Fibroblast of lung (primary cell): ENCODE measurements at regions not wholly inside any gene's neighbourhood (a gene's known extent, or its start where the extent isn't known, plus 50 kb on each side); places are given as distances from the start of the nearest gene placed in this dataset.

Experiments
- DNase-seq, 2 donors: peaks; one replicate each; pipeline versions ENCODE4 v3.0.0 to v3.0.0-alpha.2; 2010; ENCODE audit warnings: low read depth in 2 of 2
- H2AFZ ChIP-seq: 2 replicates; pipeline ENCODE4 v1.5.1; 2012; ENCODE audit warnings: low read length, control low read depth, inconsistent platforms
- H3K27ac ChIP-seq: 2 replicates; pipeline ENCODE4 v1.5.1; 2011; ENCODE audit warnings: low read length, control low read depth; ENCODE audit not compliant: insufficient read depth
- H3K27me3 ChIP-seq: 2 replicates; pipeline ENCODE4 v1.5.1; 2011; ENCODE audit warnings: mild to moderate bottlenecking, low read length; ENCODE audit not compliant: control insufficient read depth, insufficient read depth
- H3K36me3 ChIP-seq: 2 replicates; pipeline ENCODE4 v1.5.1; 2011; ENCODE audit warnings: low read length; ENCODE audit not compliant: control insufficient read depth, insufficient read depth
- H3K4me1 ChIP-seq: 2 replicates; pipeline ENCODE4 v1.5.1; 2011; ENCODE audit warnings: low read length; ENCODE audit not compliant: control insufficient read depth, insufficient read depth; ENCODE audit errors: extremely low read depth
- H3K4me2 ChIP-seq: 2 replicates; pipeline ENCODE4 v1.5.1; 2011; ENCODE audit warnings: low read length, control low read depth; ENCODE audit not compliant: insufficient read depth; ENCODE audit errors: extremely low read depth
- H3K4me3 ChIP-seq, 4 experiments: fragments of 200-600 bp in 1 of 4; sonication (generic) in 1 of 4; replicated peaks in 1 of 4; 2 replicates each; pipeline ENCODE4 v1.5.1; 2011 to 2016; ENCODE audit warnings: low read length in 4 of 4, low read depth in 3 of 4, mild to moderate bottlenecking in 3 of 4, control low read depth in 2 of 4, inconsistent platforms in 1 of 4, mixed read lengths in 1 of 4; ENCODE audit not compliant: insufficient read depth in 1 of 4; ENCODE audit errors: control extremely low read depth in 1 of 4
- H3K79me2 ChIP-seq: 2 replicates; pipeline ENCODE4 v1.5.1; 2012; ENCODE audit warnings: mild to moderate bottlenecking, low read length, inconsistent platforms; ENCODE audit not compliant: control insufficient read depth, insufficient read depth
- H3K9ac ChIP-seq: 2 replicates; pipeline ENCODE4 v1.5.1; 2011; ENCODE audit warnings: mild to moderate bottlenecking, low read length, control low read depth; ENCODE audit not compliant: insufficient read depth
- H3K9me3 ChIP-seq: 2 replicates; pipeline ENCODE4 v1.5.1; 2012; ENCODE audit warnings: low read depth, low read length; ENCODE audit not compliant: control insufficient read depth, insufficient read depth
- H4K20me1 ChIP-seq: 2 replicates; pipeline ENCODE4 v1.5.1; 2011; ENCODE audit warnings: low read length; ENCODE audit not compliant: control insufficient read depth, insufficient read depth; ENCODE audit errors: extremely low read depth
- EZH2 ChIP-seq: IDR thresholded peaks from 2 replicates; pipeline ENCODE4 v1.5.1; 2012; ENCODE audit warnings: low read length, control low read depth, mild to moderate bottlenecking; ENCODE audit errors: missing control alignments
- TF ChIP-seq, protein P1 (sequence below), 2 donors: IDR thresholded peaks in 1 of 2; conservative IDR thresholded peaks in 1 of 2; 1 replicate in 1 of 2; 2 replicates in 1 of 2; pipeline ENCODE4 v1.5.1; 2011 to 2012; ENCODE audit warnings: low read length in 2 of 2, control low read depth in 1 of 2, inconsistent platforms in 1 of 2, low read depth in 1 of 2, mild to moderate bottlenecking in 1 of 2

DNA sequence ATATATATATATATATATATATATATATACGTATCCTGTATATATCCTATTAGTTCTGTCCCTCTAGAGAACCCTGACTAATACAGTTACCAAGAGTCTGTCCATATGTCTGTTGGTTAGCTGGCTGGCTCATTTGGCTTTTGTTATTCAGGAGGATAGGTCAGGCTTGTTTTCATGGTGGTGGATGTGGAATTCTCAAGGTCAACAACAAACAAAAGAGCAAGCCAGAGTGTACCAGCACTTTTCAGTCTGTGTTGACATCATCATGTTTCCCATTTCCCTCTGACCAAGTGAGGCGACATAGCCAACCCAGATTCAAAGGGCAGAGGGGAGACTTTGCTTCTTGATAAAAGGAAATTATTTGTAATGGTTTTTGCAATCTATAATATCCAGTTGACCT is 88.5 kb upstream of the PTCHD4 start:
- Histone ChIP-seq H3K79me2 (no peaks in the 10 kb centered on the region), H3K4me3 (no peak overlapping the region), H2AFZ (no peak overlapping the region), H3K9me3 (no peaks in the 10 kb centered on the region), H4K20me1 (no peaks in the 10 kb centered on the region), H3K9ac (no peak overlapping the region), H3K4me1 (no peaks in the 10 kb centered on the region), H3K4me2 (no peak overlapping the region), H3K36me3 (no peaks in the 10 kb centered on the region), H3K27me3 (no peaks in the 10 kb centered on the region), H3K27ac (no peak overlapping the region)
- no peak for DNase-seq
- TF ChIP-seq EZH2: no peak
- TF ChIP-seq, protein P1, sequence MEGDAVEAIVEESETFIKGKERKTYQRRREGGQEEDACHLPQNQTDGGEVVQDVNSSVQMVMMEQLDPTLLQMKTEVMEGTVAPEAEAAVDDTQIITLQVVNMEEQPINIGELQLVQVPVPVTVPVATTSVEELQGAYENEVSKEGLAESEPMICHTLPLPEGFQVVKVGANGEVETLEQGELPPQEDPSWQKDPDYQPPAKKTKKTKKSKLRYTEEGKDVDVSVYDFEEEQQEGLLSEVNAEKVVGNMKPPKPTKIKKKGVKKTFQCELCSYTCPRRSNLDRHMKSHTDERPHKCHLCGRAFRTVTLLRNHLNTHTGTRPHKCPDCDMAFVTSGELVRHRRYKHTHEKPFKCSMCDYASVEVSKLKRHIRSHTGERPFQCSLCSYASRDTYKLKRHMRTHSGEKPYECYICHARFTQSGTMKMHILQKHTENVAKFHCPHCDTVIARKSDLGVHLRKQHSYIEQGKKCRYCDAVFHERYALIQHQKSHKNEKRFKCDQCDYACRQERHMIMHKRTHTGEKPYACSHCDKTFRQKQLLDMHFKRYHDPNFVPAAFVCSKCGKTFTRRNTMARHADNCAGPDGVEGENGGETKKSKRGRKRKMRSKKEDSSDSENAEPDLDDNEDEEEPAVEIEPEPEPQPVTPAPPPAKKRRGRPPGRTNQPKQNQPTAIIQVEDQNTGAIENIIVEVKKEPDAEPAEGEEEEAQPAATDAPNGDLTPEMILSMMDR (conservative IDR thresholded peaks at IDR 0.05 in 1 of 2, IDR thresholded peaks at IDR 0.05 in 1 of 2; ENCODE audit: low read depth in 1 of 2, low read length in 2 of 2): no peak

DNA sequence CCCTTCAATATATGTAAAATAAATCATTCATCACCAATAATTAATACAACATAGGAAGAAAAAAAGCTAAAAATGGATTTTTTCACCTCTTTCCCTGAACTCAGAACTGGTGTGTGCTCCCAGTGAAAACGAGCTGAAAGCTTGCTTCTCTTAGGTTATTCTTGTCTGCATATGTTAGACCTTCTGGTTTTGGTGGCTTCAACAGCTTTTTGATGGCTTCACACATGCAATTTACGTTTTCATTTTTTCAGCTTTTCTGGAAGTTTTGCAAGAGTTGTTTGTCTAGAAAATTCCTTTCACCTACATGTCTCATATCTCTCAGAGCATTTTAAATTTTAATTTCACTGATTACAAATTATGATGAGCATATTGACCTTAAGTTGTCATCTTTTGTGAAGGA is 86.9 kb upstream of the PTCHD4 start:
- TF ChIP-seq EZH2: no peak
- TF ChIP-seq, protein P1 (conservative IDR thresholded peaks at IDR 0.05 in 1 of 2, IDR thresholded peaks at IDR 0.05 in 1 of 2; ENCODE audit: low read depth in 1 of 2, low read length in 2 of 2): no peak
- H3K27ac ChIP-seq: no peak overlapping the region
- H3K4me1 ChIP-seq: no peaks in the 10 kb centered on the region
- H3K27me3 ChIP-seq: no peaks in the 10 kb centered on the region
- H3K4me3 ChIP-seq: no peak overlapping the region
- H3K36me3 ChIP-seq: no peaks in the 10 kb centered on the region
- H2AFZ ChIP-seq: no peak overlapping the region
- no peak overlapping the region for H3K4me2 ChIP-seq
- H3K79me2 ChIP-seq: no peaks in the 10 kb centered on the region
- H3K9me3 ChIP-seq: no peaks in the 10 kb centered on the region
- H3K9ac ChIP-seq: no peak overlapping the region
- H4K20me1 ChIP-seq: no peaks in the 10 kb centered on the region
- no peak for DNase-seq

GRCh38 chr6:48194596-48195295 is 83.7 kb upstream of the PTCHD4 start:
- Histone ChIP-seq H4K20me1 (no peaks in the 10 kb centered on the region), H3K27me3 (no peaks in the 10 kb centered on the region), H3K9ac (no peak overlapping the region), H3K4me3 (no peak overlapping the region), H3K4me2 (no peak overlapping the region), H3K4me1 (no peaks in the 10 kb centered on the region), H2AFZ (no peak overlapping the region), H3K79me2 (no peaks in the 10 kb centered on the region), H3K27ac (no peak overlapping the region), H3K9me3 (no peaks in the 10 kb centered on the region), H3K36me3 (no peaks in the 10 kb centered on the region)
- DNase-seq: peak in 1 of 2 donors; percentile 20
- TF ChIP-seq EZH2: no peak
- TF ChIP-seq, protein P1 (conservative IDR thresholded peaks at IDR 0.05 in 1 of 2, IDR thresholded peaks at IDR 0.05 in 1 of 2; ENCODE audit: low read depth in 1 of 2, low read length in 2 of 2): no peak
